Heart right ventricle (tissue), 16 donors: ENCODE measurements at regions not wholly inside any gene's neighbourhood (a gene's known extent, or its start where the extent isn't known, plus 50 kb on each side); places are given as distances from the start of the nearest gene placed in this dataset.

ENCODE experiments used
- ATAC-seq, 8 donors: fragments of 200-7000 bp; cut with Tn5 transposase; one replicate each; pipeline ENCODE4 v1.9.1; 2020; ENCODE audit warnings: mild to moderate bottlenecking in 8 of 8, moderate library complexity in 8 of 8, moderate number of reproducible peaks in 1 of 8
- DNase-seq, 2 donors: peaks; one replicate each; pipeline ENCODE4 v3.0.0-alpha.2; 2020
- H3K27ac ChIP-seq, 10 donors: fragments of 200-600 bp; sonication (generic) in 2 of 10; one replicate each; pipeline versions ENCODE4 v1.5.0 to v1.8.0; 2020 to 2022; ENCODE audit warnings: mild to moderate bottlenecking in 3 of 10
- H3K27me3 ChIP-seq, 7 donors: fragments of 200-600 bp; one replicate each; pipeline ENCODE4 v1.8.0; 2021 to 2022; ENCODE audit warnings: mild to moderate bottlenecking in 2 of 7
- H3K36me3 ChIP-seq, 9 donors: fragments of 200-600 bp; sonication (generic) in 1 of 9; one replicate each; pipeline versions ENCODE4 v1.5.0 to v1.8.0; 2020 to 2022; ENCODE audit warnings: mild to moderate bottlenecking in 2 of 9
- H3K4me1 ChIP-seq, 9 donors: fragments of 200-600 bp; sonication (generic) in 1 of 9; one replicate each; pipeline versions ENCODE4 v1.5.0 to v1.8.0; 2020 to 2022; ENCODE audit warnings: mild to moderate bottlenecking in 4 of 9
- H3K4me3 ChIP-seq, 10 donors: fragments of 200-600 bp; sonication (generic) in 2 of 10; one replicate each; pipeline versions ENCODE4 v1.5.0 to v1.8.0; 2020 to 2022; ENCODE audit warnings: mild to moderate bottlenecking in 7 of 10, moderate library complexity in 2 of 10
- H3K9me3 ChIP-seq, 11 donors: fragments of 200-600 bp in 10 of 11; sonication (generic) in 2 of 11; one replicate each; pipeline versions ENCODE4 v1.5.0 to v1.8.0; 2013 to 2022; ENCODE audit warnings: mild to moderate bottlenecking in 2 of 11, control low read depth in 1 of 11, moderate library complexity in 1 of 11
- WGBS, 2 donors: extraction: QIAGEN DNeasy Blood & Tissue Kit; methylation state at CpG; one replicate each; pipeline ENCODE4 v1.1.7; 2013; ENCODE audit warnings: inconsistent platforms in 1 of 2; 5-methylcytosine and 5-hydroxymethylcytosine counted together
- intact Hi-C, 10 donors: fragments of 100-400 bp; cut with DNase I; formaldehyde crosslinking; loops; one replicate each; pipeline versions ENCODE4 v1.11.1 to v1.14.2; 2022
- TF ChIP-seq, protein P1 (sequence below), 9 donors: fragments of 200-600 bp; sonication (generic) in 2 of 9; IDR thresholded peaks; one replicate each; pipeline versions ENCODE4 v1.5.0 to v1.8.0; 2021 to 2022; ENCODE audit warnings: antibody characterized with exemption in 9 of 9, mild to moderate bottlenecking in 5 of 9, moderate library complexity in 1 of 9
- donor health status: Arrhythmogenic right ventricular cardiomyopathy.
- donor health status: ischemic (EF 13 %, LVEDD 7.1; RV severe dilation, severe dysfunction).
- donor health status: healthy with polysubstance abuse.
- donor health status: DM: no; HTN: yes; CAD: no.
- donor health status: DM: no; HTN: no; CAD: no.
- donor health status: ischemic (EF 25% LVEDD 6.9; RV normal size, moderate dysfunction).
- donor health status: ischemic (EF 25% LVEDD 5.7; RV mildly dilated, moderate dysfunction).
- donor health status: healthy.
- donor health status: DM: yes; HTN: yes; CAD: no.
- donor health status: Ischemic cardiomyopathy.
- donor health status: ischemic (EF 35%, LVEDD 5.7; RV mildly dilated, moderate dysfunction).
- donor health status: nonischemic (EF 11% LVEDD 7.7; RV severe dilation, severe dysfunction).
- donor health status: DM: yes; HTN: yes; CAD: no.
- donor health status: PGD.
- donor health status: ischemic (EF 29% LVEDD 5.4; RV normal size, mild dysfunction).
- donor health status: nonischemic (EF 23%, LVEDD 6.1; RV moderate dilation, normal function).

DNA sequence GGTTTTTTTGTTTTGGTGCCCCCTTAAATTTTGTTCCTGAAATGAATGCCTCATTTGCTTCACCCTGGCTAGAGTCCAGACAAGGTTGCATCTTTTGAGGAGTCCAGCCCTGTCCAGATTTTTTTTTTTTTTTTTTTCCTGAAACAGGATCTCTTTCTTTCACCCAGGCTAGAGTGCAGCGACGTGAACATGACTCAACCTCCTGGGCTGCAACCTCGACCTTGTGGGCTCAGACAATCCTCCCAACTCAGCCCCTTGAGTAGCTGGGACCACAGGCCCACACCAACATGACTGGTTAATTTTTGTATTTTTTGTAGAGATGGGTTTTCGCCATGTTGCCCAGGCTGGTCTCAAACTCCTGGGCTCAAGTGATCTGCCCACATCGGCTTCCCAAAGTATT lies 469.0 kb upstream of the BRINP1 start:
- Histone ChIP-seq H3K27me3 (no peaks in the 10 kb centered on the region), H3K27ac (no peak overlapping the region), H3K4me3 (no peak overlapping the region), H3K9me3 (no peaks in the 10 kb centered on the region), H3K36me3 (no peaks in the 10 kb centered on the region), H3K4me1 (no peaks in the 10 kb centered on the region)
- no peak for DNase-seq
- TF ChIP-seq, protein P1, sequence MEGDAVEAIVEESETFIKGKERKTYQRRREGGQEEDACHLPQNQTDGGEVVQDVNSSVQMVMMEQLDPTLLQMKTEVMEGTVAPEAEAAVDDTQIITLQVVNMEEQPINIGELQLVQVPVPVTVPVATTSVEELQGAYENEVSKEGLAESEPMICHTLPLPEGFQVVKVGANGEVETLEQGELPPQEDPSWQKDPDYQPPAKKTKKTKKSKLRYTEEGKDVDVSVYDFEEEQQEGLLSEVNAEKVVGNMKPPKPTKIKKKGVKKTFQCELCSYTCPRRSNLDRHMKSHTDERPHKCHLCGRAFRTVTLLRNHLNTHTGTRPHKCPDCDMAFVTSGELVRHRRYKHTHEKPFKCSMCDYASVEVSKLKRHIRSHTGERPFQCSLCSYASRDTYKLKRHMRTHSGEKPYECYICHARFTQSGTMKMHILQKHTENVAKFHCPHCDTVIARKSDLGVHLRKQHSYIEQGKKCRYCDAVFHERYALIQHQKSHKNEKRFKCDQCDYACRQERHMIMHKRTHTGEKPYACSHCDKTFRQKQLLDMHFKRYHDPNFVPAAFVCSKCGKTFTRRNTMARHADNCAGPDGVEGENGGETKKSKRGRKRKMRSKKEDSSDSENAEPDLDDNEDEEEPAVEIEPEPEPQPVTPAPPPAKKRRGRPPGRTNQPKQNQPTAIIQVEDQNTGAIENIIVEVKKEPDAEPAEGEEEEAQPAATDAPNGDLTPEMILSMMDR (IDR thresholded peaks at IDR 0.05), result no peak
- intact Hi-C loops, result no loop called here
- WGBS, 2 donors, result 82 to 85% methylated on average over 5 of the region's 5 CpGs
- no peak for ATAC-seq

DNA sequence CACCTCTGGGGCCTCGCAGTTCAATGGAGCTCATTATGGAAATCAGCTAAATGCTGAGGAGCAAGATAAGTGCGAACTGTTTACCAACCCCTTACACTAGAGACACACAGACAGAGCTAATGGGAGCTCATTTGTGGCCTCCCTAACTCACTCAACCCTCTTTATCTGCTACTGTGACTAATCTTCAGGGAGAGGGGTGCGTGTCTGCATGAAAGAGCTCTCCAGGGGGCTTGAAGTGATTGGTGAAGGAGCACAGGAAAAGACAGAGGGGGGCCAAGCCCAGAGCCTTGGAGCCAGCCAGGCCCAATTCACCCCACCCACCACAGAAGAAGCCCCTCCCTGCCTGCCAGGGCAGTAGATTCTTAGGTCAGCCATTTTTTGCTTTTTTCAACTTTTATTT lies 466.8 kb upstream of the BRINP1 start:
- H3K27me3 ChIP-seq, result no peaks in the 10 kb centered on the region
- H3K4me1 ChIP-seq, result no peaks in the 10 kb centered on the region
- H3K4me3 ChIP-seq, result no peak overlapping the region
- DNase-seq, result no peak
- TF ChIP-seq, protein P1 (IDR thresholded peaks at IDR 0.05), result no peak
- H3K27ac ChIP-seq, result no peak overlapping the region
- WGBS, 2 donors, result 46 to 66% methylated on average over 3 of the region's 3 CpGs
- ATAC-seq, result no peak
- no peaks in the 10 kb centered on the region for H3K9me3 ChIP-seq
- no peaks in the 10 kb centered on the region for H3K36me3 ChIP-seq
- intact Hi-C loops, result no loop called here

DNA sequence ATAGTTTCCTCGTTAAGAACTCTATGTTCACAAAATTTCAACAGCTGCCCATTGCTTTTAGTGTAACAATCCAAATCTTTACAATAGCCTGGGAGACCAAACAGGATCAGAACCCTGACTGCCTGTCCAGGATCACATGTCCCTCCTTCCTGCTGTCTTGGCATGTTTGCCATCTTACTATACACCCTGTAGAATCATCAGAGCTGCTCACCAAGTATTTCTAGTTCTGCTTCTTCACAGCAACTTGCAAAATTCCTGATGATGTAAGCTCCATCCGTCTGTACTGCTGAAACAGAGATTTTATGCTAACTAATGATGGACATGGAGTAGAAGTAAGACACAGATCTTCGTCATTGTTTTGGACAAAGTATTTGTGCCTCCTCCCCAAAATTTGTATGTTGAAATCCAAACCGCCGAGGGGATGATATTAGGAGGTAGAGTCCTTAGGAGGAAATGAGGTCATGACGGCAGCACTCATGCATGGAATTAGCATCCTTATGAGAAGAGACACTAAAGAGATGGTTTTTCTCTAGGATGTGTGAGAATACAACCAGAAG lies 464.9 kb upstream of the BRINP1 start:
- intact Hi-C loops, result no loop called here
- Histone ChIP-seq H3K9me3 (no peaks in the 10 kb centered on the region), H3K4me1 (no peaks in the 10 kb centered on the region), H3K27me3 (no peaks in the 10 kb centered on the region), H3K36me3 (no peaks in the 10 kb centered on the region), H3K27ac (no peak overlapping the region), H3K4me3 (no peak overlapping the region)
- TF ChIP-seq, protein P1 (IDR thresholded peaks at IDR 0.05), result no peak
- DNase-seq (no peak), ATAC-seq (no peak)
- 75 to 76% methylated on average over 6 of the region's 6 CpGs for WGBS, 2 donors

DNA sequence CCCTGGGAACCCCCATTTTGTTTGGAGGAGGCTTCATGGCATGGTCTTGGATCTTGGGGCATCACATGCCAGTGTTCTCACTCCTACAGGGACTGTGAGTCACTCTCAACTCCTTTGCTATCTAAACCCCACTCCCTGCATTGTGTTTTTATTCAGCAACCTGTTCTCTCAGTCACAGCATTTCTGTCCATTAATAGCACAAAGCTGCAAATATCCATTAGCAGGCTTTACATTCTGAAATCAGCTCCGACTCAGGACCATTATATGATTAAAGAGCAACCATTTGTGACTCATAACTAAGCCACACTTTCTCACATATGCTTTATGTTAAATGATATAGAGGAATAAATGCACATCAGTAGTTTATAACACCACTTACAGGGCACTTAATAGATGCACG lies 462.1 kb upstream of the BRINP1 start:
- Histone ChIP-seq H3K27me3 (no peaks in the 10 kb centered on the region), H3K4me3 (no peak overlapping the region), H3K4me1 (peaks cover 0 to 10% (median 0%) of the 10 kb centered on the region in 9 donors), H3K9me3 (no peaks in the 10 kb centered on the region), H3K27ac (no peak overlapping the region), H3K36me3 (no peaks in the 10 kb centered on the region)
- TF ChIP-seq, protein P1 (IDR thresholded peaks at IDR 0.05), result no peak
- ATAC-seq (no peak), DNase-seq (no peak)
- intact Hi-C loops, result no loop called here
- 84 to 87% methylated on average over 2 of the region's 2 CpGs for WGBS, 2 donors
